ENCODE measurements at regions not wholly inside any gene's neighbourhood (a gene's known extent, or its start where the extent isn't known, plus 50 kb on each side); places are given as distances from the start of the nearest gene placed in this dataset.

- DNase-seq = no peak
These were observed 334.2 kb upstream of the SEMA6D start for GRCh38 chr15:47383102-47383501.

- DNase-seq = no peak
These were observed 333.5 kb upstream of the SEMA6D start for GRCh38 chr15:47383801-47384200.

GRCh38 chr15:47384341-47384740, 333.0 kb upstream of the SEMA6D start:
- no peak for DNase-seq

- DNase-seq = no peak
These were observed 332.5 kb upstream of the SEMA6D start for GRCh38 chr15:47384776-47385175.

GRCh38 chr15:47386459-47386858, 330.8 kb upstream of the SEMA6D start:
- DNase-seq = no peak

- no peak for DNase-seq
These were observed 329.0 kb upstream of the SEMA6D start for GRCh38 chr15:47388299-47388698.

GRCh38 chr15:47390208-47390765, 327.0 kb upstream of the SEMA6D start:
- DNase-seq = no peak

GRCh38 chr15:47394286-47394809, 323.0 kb upstream of the SEMA6D start:
- DNase-seq = no peak

- DNase-seq = no peak
These were observed 322.2 kb upstream of the SEMA6D start for GRCh38 chr15:47395076-47395475.

GRCh38 chr15:47397655-47398054, 319.6 kb upstream of the SEMA6D start:
- no peak for DNase-seq

GRCh38 chr15:47398132-47398531, 319.2 kb upstream of the SEMA6D start:
- DNase-seq = no peak

GRCh38 chr15:47398594-47398993, 318.7 kb upstream of the SEMA6D start:
- DNase-seq = no peak

GRCh38 chr15:47399100-47399499, 318.2 kb upstream of the SEMA6D start:
- DNase-seq = no peak

GRCh38 chr15:47400603-47401002, 316.7 kb upstream of the SEMA6D start:
- DNase-seq = no peak

- no peak for DNase-seq
These were observed 315.9 kb upstream of the SEMA6D start for GRCh38 chr15:47401427-47401826.

- DNase-seq = no peak
These were observed 314.5 kb upstream of the SEMA6D start for GRCh38 chr15:47402829-47403228.

GRCh38 chr15:47404877-47405276, 312.4 kb upstream of the SEMA6D start:
- no peak for DNase-seq

GRCh38 chr15:47405365-47406162, 311.7 kb upstream of the SEMA6D start:
- DNase-seq = no peak

GRCh38 chr15:47407692-47408091, 309.6 kb upstream of the SEMA6D start:
- no peak for DNase-seq

- DNase-seq = no peak
These were observed 308.3 kb upstream of the SEMA6D start for GRCh38 chr15:47409038-47409437.

- no peak for DNase-seq
These were observed 307.7 kb upstream of the SEMA6D start for GRCh38 chr15:47409600-47409999.

GRCh38 chr15:47410247-47410646, 307.1 kb upstream of the SEMA6D start:
- DNase-seq = no peak

- DNase-seq = no peak
These were observed 305.6 kb upstream of the SEMA6D start for GRCh38 chr15:47411733-47412132.

GRCh38 chr15:47412136-47412535, 305.2 kb upstream of the SEMA6D start:
- no peak for DNase-seq

All from right kidney (tissue), 1 donor.